ENCODE measurements at regions not wholly inside any gene's neighbourhood (a gene's known extent, or its start where the extent isn't known, plus 50 kb on each side); places are given as distances from the start of the nearest gene placed in this dataset.

DNA sequence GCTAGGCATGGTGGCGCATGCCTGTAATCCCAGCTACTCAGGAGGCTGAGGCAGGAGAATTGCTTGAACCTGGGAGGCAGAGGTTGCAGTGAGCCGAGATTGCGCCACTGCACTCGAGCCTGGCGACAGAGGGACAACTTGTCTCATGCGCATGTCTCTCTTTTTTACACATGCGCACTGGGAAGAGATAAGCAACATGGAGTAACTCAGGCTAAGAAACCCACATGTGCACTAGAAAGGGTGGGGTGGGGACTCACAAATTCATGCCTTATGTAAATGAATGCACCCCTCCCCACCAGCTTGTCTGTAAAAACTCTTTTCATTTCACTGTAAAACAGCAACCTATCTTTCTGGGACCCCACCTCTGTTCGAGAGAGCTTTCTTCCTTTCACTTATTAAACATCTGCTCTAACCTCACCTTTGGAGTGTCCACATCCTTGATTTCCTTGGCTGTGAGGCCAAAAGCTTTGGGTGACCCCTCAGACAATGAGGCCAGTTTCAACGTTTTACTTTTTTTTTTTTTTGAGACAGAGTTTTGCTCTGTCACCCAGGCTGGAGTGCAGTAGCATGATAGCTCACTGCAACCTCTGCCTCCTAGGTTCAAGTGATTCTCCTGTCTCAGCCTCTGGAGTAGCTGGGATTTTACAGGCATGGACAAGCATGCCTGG, 91.6 kb upstream of the RMP24 start:
- TF ChIP-seq, protein P1, sequence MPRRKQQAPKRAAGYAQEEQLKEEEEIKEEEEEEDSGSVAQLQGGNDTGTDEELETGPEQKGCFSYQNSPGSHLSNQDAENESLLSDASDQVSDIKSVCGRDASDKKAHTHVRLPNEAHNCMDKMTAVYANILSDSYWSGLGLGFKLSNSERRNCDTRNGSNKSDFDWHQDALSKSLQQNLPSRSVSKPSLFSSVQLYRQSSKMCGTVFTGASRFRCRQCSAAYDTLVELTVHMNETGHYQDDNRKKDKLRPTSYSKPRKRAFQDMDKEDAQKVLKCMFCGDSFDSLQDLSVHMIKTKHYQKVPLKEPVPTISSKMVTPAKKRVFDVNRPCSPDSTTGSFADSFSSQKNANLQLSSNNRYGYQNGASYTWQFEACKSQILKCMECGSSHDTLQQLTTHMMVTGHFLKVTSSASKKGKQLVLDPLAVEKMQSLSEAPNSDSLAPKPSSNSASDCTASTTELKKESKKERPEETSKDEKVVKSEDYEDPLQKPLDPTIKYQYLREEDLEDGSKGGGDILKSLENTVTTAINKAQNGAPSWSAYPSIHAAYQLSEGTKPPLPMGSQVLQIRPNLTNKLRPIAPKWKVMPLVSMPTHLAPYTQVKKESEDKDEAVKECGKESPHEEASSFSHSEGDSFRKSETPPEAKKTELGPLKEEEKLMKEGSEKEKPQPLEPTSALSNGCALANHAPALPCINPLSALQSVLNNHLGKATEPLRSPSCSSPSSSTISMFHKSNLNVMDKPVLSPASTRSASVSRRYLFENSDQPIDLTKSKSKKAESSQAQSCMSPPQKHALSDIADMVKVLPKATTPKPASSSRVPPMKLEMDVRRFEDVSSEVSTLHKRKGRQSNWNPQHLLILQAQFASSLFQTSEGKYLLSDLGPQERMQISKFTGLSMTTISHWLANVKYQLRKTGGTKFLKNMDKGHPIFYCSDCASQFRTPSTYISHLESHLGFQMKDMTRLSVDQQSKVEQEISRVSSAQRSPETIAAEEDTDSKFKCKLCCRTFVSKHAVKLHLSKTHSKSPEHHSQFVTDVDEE (CRISPR knock-in tag; IDR thresholded peaks at IDR 0.05) = no peak
- TF ChIP-seq ARNTL (CRISPR knock-in tag; IDR thresholded peaks at IDR 0.05; ENCODE audit: borderline replicate concordance, low read depth) (no peak), ZNF565 (CRISPR knock-in tag; conservative IDR thresholded peaks at IDR 0.05; ENCODE audit: low read depth) (no peak), ESRRG (CRISPR knock-in tag; IDR thresholded peaks at IDR 0.05) (no peak)

Measured in SK-N-SH treated with all-trans-retinoic acid at 6 μM for 48 hours (cell line).